Type B pancreatic cell (in vitro differentiated cells): ENCODE measurements at regions not wholly inside any gene's neighbourhood (a gene's known extent, or its start where the extent isn't known, plus 50 kb on each side); places are given as distances from the start of the nearest gene placed in this dataset.
A peak's percentile ranks its signal among the peaks of the same experiment; 100 is the strongest.

ENCODE experiments used
- DNase-seq: peaks from one replicate; pipeline ENCODE4 v3.0.0; 2021; ENCODE audit warnings: mixed read lengths; ENCODE audit not compliant: unreplicated experiment; ENCODE audit errors: extremely low spot score
- H3K27ac Mint-ChIP-seq: 2 replicates; pipeline ENCODE4 v1.8.0; 2021; ENCODE audit warnings: mild to moderate bottlenecking, mixed read lengths
- H3K27me3 Mint-ChIP-seq: 2 replicates; pipeline ENCODE4 v1.8.0; 2021; ENCODE audit warnings: mixed read lengths
- H3K36me3 Mint-ChIP-seq: 2 replicates; pipeline ENCODE4 v1.8.0; 2021; ENCODE audit warnings: mixed read lengths
- H3K4me1 Mint-ChIP-seq: one replicate; pipeline ENCODE4 v1.8.0; 2021; ENCODE audit warnings: mixed read lengths; ENCODE audit not compliant: unreplicated experiment
- H3K4me3 Mint-ChIP-seq: 2 replicates; pipeline ENCODE4 v1.8.0; 2021; ENCODE audit warnings: mild to moderate bottlenecking, mixed read lengths
- H3K9me3 Mint-ChIP-seq: 2 replicates; pipeline ENCODE4 v1.8.0; 2021; ENCODE audit warnings: mixed read lengths
- CTCF ChIP-seq: fragments of 200-600 bp; sonication (generic); conservative IDR thresholded peaks from 2 replicates; pipeline ENCODE4 v1.5.0; 2021; ENCODE audit warnings: antibody characterized with exemption, mild to moderate bottlenecking

DNA sequence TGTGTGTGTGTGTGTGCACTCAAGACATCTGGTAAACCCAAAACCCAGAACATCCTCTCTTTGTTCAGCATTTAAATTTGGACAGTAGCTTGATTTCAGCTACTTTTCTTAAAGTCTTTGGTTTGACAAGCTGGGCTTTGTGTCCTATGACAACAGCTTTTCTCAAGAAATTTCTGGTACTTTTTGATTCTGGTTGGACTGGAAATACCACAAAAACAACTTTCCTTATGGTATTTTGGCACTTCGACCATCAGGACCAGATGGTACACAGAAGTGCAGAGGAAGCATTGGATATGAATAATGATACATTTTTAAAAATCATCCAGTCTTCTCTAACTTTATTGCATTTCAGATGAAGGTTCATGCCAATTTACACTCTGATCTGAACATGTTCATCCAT is 286.6 kb upstream of the FLRT2 start:
- Mint-ChIP-seq H3K27ac (no peak overlapping the region), H3K4me3 (no peak overlapping the region), H3K27me3 (no peaks in the 10 kb centered on the region), H3K4me1 (peaks cover 22% of the 10 kb centered on the region), H3K36me3 (no peaks in the 10 kb centered on the region), H3K9me3 (peaks cover 4% of the 10 kb centered on the region)
- no peak for TF ChIP-seq CTCF
- no peak for DNase-seq

- Mint-ChIP-seq H3K36me3 (no peaks in the 10 kb centered on the region), H3K27me3 (no peaks in the 10 kb centered on the region), H3K27ac (no peak overlapping the region), H3K9me3 (peaks cover 16% of the 10 kb centered on the region), H3K4me1 (peaks cover 34% of the 10 kb centered on the region), H3K4me3 (no peak overlapping the region)
- no peak for DNase-seq
- no peak for TF ChIP-seq CTCF
These were observed 282.9 kb upstream of the FLRT2 start for GRCh38 chr14:85247071-85247470.

GRCh38 chr14:85248881-85249635 is 280.9 kb upstream of the FLRT2 start:
- Mint-ChIP-seq H3K9me3 (peaks cover 16% of the 10 kb centered on the region), H3K4me1 (peaks cover 34% of the 10 kb centered on the region), H3K36me3 (no peaks in the 10 kb centered on the region), H3K4me3 (peak overlapping the region; percentile 74), H3K27me3 (no peaks in the 10 kb centered on the region), H3K27ac (peak overlapping the region; percentile 82)
- no peak for DNase-seq
- TF ChIP-seq CTCF, result no peak

GRCh38 chr14:85250414-85251189 is 279.3 kb upstream of the FLRT2 start:
- DNase-seq, result no peak
- peak overlapping the region; percentile 9 for H3K4me3 Mint-ChIP-seq
- no peaks in the 10 kb centered on the region for H3K27me3 Mint-ChIP-seq
- peaks cover 34% of the 10 kb centered on the region for H3K4me1 Mint-ChIP-seq
- H3K9me3 Mint-ChIP-seq, result peaks cover 16% of the 10 kb centered on the region
- no peaks in the 10 kb centered on the region for H3K36me3 Mint-ChIP-seq
- H3K27ac Mint-ChIP-seq, result peak overlapping the region; percentile 11
- TF ChIP-seq CTCF, result no peak

DNA sequence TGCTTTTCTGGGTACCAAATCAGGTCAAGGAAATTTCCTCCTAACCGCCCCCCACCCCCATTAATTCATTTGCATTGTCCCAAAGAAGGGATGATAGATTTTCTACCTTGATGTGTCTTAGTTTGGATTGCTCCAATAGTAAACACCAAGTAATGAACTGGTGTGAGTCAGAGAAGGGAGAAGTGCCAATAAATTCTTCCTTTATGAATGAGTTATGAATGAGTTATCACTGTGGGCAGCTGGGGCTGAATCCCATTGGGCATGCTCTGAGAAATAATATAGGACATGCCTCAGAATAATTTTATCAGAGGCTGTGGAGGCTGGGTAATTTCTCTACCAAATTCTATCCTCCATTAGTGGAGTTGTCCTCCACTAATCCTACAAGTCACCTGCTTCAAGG is 277.9 kb upstream of the FLRT2 start:
- no peak for TF ChIP-seq CTCF

More for the DNA sequence above, 277.9 kb upstream of the FLRT2 start:
- Mint-ChIP-seq H3K9me3 (peaks cover 16% of the 10 kb centered on the region), H3K4me1 (peaks cover 26% of the 10 kb centered on the region), H3K27me3 (no peaks in the 10 kb centered on the region), H3K27ac (no peak overlapping the region), H3K4me3 (no peak overlapping the region), H3K36me3 (no peaks in the 10 kb centered on the region)
- DNase-seq, result no peak
